CD4-positive, alpha-beta T cell (primary cell): ENCODE measurements at regions not wholly inside any gene's neighbourhood (a gene's known extent, or its start where the extent isn't known, plus 50 kb on each side); places are given as distances from the start of the nearest gene placed in this dataset.

Experiments used
- ATAC-seq: fragments of 200-7000 bp; cut with Tn5 transposase; one replicate; pipeline ENCODE4 v1.10.0; 2022; ENCODE audit warnings: mild to moderate bottlenecking; ENCODE audit not compliant: poor library complexity
- CTCF ChIA-PET: fragments of 350-600 bp; sonication (Branson Sonifier 250); formaldehyde crosslinking; loops from one replicate; lab custom pipeline; 2021; ENCODE audit warnings: antibody characterized with exemption, inconsistent platforms; lab: Charles Lee
- POLR2A ChIA-PET: fragments of 350-600 bp; sonication (Branson Sonifier 250); formaldehyde crosslinking; loops from one replicate; lab custom pipeline; 2021; ENCODE audit warnings: antibody characterized with exemption, inconsistent platforms; lab: Charles Lee
- DNase-seq, 14 experiments: peaks; one replicate each; pipeline ENCODE4 v3.0.0-alpha.2; 2013 to 2020; ENCODE audit warnings: mixed read lengths in 2 of 14
- H3K27ac ChIP-seq, 2 donors: one replicate each; pipeline versions ENCODE4 v1.5.1 to v1.7.0; 2013; ENCODE audit warnings: low read length in 2 of 2, low read depth in 1 of 2, mild to moderate bottlenecking in 1 of 2
- H3K27me3 ChIP-seq, 2 experiments: 1 replicate in 1 of 2; 2 replicates in 1 of 2; pipeline versions ENCODE4 v1.6.1 to v1.7.0; 2013; ENCODE audit warnings: low read length in 2 of 2, control low read depth in 1 of 2, mild to moderate bottlenecking in 1 of 2, moderate library complexity in 1 of 2; ENCODE audit not compliant: insufficient read depth in 2 of 2, control insufficient read depth in 1 of 2
- H3K36me3 ChIP-seq: one replicate; pipeline ENCODE4 v1.6.1; 2013; ENCODE audit warnings: low read length, control low read depth; ENCODE audit not compliant: insufficient read depth
- H3K4me1 ChIP-seq: one replicate; pipeline ENCODE4 v1.6.1; 2013; ENCODE audit warnings: low read length, control low read depth; ENCODE audit not compliant: insufficient read depth
- H3K4me3 ChIP-seq: one replicate; pipeline ENCODE4 v1.5.1; 2013; ENCODE audit warnings: mild to moderate bottlenecking, low read length, moderate library complexity
- H3K9me3 ChIP-seq, 2 experiments: 1 replicate in 1 of 2; 2 replicates in 1 of 2; pipeline versions ENCODE4 v1.6.1 to v1.7.0; 2013; ENCODE audit warnings: low read length in 2 of 2, mild to moderate bottlenecking in 2 of 2, control low read depth in 1 of 2, moderate library complexity in 1 of 2; ENCODE audit not compliant: control insufficient read depth in 1 of 2, insufficient read depth in 1 of 2
- H3K27ac Mint-ChIP-seq: one replicate; pipeline ENCODE4 v1.8.0; 2020; ENCODE audit warnings: mixed read lengths
- H3K27me3 Mint-ChIP-seq: one replicate; pipeline ENCODE4 v1.8.0; 2021; ENCODE audit warnings: mixed read lengths
- H3K36me3 Mint-ChIP-seq: one replicate; pipeline ENCODE4 v1.8.0; 2021; ENCODE audit warnings: low read depth, mixed read lengths
- H3K4me1 Mint-ChIP-seq: one replicate; pipeline ENCODE4 v1.8.0; 2021; ENCODE audit warnings: low read depth, mixed read lengths
- H3K4me3 Mint-ChIP-seq: one replicate; pipeline ENCODE4 v1.8.0; 2020; ENCODE audit warnings: mild to moderate bottlenecking, mixed read lengths
- H3K9me3 Mint-ChIP-seq: one replicate; pipeline ENCODE4 v1.8.0; 2020; ENCODE audit warnings: mixed read lengths
- intact Hi-C, 2 experiments: fragments of 100-400 bp; cut with DNase I in 1 of 2; cut with micrococcal nuclease in 1 of 2; formaldehyde crosslinking; loops; one replicate each; pipeline versions ENCODE4 v1.15.1 to v1.9.0; 2023 to 2025; cut with DNase I, micrococcal nuclease
- TF ChIP-seq, protein P1 (sequence below): fragments of 200-600 bp; IDR thresholded peaks from one replicate; pipeline ENCODE4 v1.8.0; 2022; ENCODE audit warnings: antibody characterized with exemption, mild to moderate bottlenecking

GRCh38 chr9:106775960-106776359 is 87.0 kb upstream of the ZNF462 start:
- intact Hi-C loops: no loop called here
- no peak for DNase-seq
- Mint-ChIP-seq H3K4me3 (no peak overlapping the region), H3K27me3 (no peaks in the 10 kb centered on the region), H3K9me3 (peaks cover 2% of the 10 kb centered on the region), H3K27ac (no peak overlapping the region), H3K4me1 (no peaks in the 10 kb centered on the region), H3K36me3 (no peaks in the 10 kb centered on the region)
- TF ChIP-seq, protein P1, sequence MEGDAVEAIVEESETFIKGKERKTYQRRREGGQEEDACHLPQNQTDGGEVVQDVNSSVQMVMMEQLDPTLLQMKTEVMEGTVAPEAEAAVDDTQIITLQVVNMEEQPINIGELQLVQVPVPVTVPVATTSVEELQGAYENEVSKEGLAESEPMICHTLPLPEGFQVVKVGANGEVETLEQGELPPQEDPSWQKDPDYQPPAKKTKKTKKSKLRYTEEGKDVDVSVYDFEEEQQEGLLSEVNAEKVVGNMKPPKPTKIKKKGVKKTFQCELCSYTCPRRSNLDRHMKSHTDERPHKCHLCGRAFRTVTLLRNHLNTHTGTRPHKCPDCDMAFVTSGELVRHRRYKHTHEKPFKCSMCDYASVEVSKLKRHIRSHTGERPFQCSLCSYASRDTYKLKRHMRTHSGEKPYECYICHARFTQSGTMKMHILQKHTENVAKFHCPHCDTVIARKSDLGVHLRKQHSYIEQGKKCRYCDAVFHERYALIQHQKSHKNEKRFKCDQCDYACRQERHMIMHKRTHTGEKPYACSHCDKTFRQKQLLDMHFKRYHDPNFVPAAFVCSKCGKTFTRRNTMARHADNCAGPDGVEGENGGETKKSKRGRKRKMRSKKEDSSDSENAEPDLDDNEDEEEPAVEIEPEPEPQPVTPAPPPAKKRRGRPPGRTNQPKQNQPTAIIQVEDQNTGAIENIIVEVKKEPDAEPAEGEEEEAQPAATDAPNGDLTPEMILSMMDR: no peak
- no peaks in the 10 kb centered on the region for H3K36me3 ChIP-seq
- no peaks in the 10 kb centered on the region for H3K27me3 ChIP-seq
- H3K4me3 ChIP-seq: no peak overlapping the region
- ChIA-PET CTCF (no interaction called here), POLR2A (no interaction called here)
- H3K9me3 ChIP-seq: peaks cover 0 to 7% of the 10 kb centered on the region in 2 experiments
- H3K4me1 ChIP-seq: no peaks in the 10 kb centered on the region
- no peak for ATAC-seq
- H3K27ac ChIP-seq: no peak overlapping the region

- Mint-ChIP-seq H3K4me3 (no peak overlapping the region), H3K9me3 (peaks cover 4% of the 10 kb centered on the region), H3K4me1 (no peaks in the 10 kb centered on the region), H3K36me3 (no peaks in the 10 kb centered on the region), H3K27me3 (no peaks in the 10 kb centered on the region), H3K27ac (no peak overlapping the region)
- Histone ChIP-seq H3K27ac (no peak overlapping the region), H3K9me3 (no peaks in the 10 kb centered on the region), H3K4me1 (no peaks in the 10 kb centered on the region), H3K27me3 (no peaks in the 10 kb centered on the region), H3K36me3 (no peaks in the 10 kb centered on the region), H3K4me3 (no peak overlapping the region)
- DNase-seq (no peak), ATAC-seq (no peak)
- CTCF ChIA-PET: no interaction called here
- TF ChIP-seq, protein P1: no peak
- POLR2A ChIA-PET: no interaction called here
- intact Hi-C loops: no loop called here
These were observed 83.2 kb upstream of the ZNF462 start for GRCh38 chr9:106779796-106780195.

GRCh38 chr9:106783121-106783520 is 79.8 kb upstream of the ZNF462 start:
- Mint-ChIP-seq H3K27me3 (no peaks in the 10 kb centered on the region), H3K27ac (no peak overlapping the region), H3K9me3 (peaks cover 4% of the 10 kb centered on the region), H3K4me3 (no peak overlapping the region), H3K4me1 (no peaks in the 10 kb centered on the region), H3K36me3 (no peaks in the 10 kb centered on the region)
- no peak for DNase-seq
- ATAC-seq: no peak
- H3K4me1 ChIP-seq: no peaks in the 10 kb centered on the region
- H3K36me3 ChIP-seq: no peaks in the 10 kb centered on the region
- intact Hi-C loops: no loop called here
- no peaks in the 10 kb centered on the region for H3K27me3 ChIP-seq
- H3K4me3 ChIP-seq: no peak overlapping the region
- CTCF ChIA-PET: no interaction called here
- H3K9me3 ChIP-seq: no peaks in the 10 kb centered on the region
- TF ChIP-seq, protein P1: no peak
- H3K27ac ChIP-seq: no peak overlapping the region
- POLR2A ChIA-PET: no interaction called here
